Fibroblast of the aortic adventitia (primary cell): ENCODE measurements at regions not wholly inside any gene's neighbourhood (a gene's known extent, or its start where the extent isn't known, plus 50 kb on each side); places are given as distances from the start of the nearest gene placed in this dataset.

Experiments used
- DNase-seq: peaks from one replicate; pipeline ENCODE4 v3.0.0-alpha.2; 2010; ENCODE audit warnings: low read depth
- H3K4me3 ChIP-seq: 2 replicates; pipeline ENCODE4 v1.5.1; 2011; ENCODE audit warnings: low read depth, mild to moderate bottlenecking, control low read depth, low read length, moderate library complexity
- TF ChIP-seq, protein P1 (sequence below): IDR thresholded peaks from 2 replicates; pipeline ENCODE4 v1.5.1; 2011; ENCODE audit warnings: mild to moderate bottlenecking, low read length, control low read depth, inconsistent platforms; ENCODE audit not compliant: insufficient read depth

- TF ChIP-seq, protein P1, sequence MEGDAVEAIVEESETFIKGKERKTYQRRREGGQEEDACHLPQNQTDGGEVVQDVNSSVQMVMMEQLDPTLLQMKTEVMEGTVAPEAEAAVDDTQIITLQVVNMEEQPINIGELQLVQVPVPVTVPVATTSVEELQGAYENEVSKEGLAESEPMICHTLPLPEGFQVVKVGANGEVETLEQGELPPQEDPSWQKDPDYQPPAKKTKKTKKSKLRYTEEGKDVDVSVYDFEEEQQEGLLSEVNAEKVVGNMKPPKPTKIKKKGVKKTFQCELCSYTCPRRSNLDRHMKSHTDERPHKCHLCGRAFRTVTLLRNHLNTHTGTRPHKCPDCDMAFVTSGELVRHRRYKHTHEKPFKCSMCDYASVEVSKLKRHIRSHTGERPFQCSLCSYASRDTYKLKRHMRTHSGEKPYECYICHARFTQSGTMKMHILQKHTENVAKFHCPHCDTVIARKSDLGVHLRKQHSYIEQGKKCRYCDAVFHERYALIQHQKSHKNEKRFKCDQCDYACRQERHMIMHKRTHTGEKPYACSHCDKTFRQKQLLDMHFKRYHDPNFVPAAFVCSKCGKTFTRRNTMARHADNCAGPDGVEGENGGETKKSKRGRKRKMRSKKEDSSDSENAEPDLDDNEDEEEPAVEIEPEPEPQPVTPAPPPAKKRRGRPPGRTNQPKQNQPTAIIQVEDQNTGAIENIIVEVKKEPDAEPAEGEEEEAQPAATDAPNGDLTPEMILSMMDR = no peak
- no peak overlapping the region for H3K4me3 ChIP-seq
- DNase-seq = no peak
Measured at GRCh38 chr5:158468444-158468843, 609.5 kb upstream of the CLINT1 start.

- no peak overlapping the region for H3K4me3 ChIP-seq
- TF ChIP-seq, protein P1 = no peak
Measured at GRCh38 chr5:158466191-158466590, 607.2 kb upstream of the CLINT1 start.

GRCh38 chr5:158465086-158465972, 606.4 kb upstream of the CLINT1 start:
- no peak for DNase-seq

More at GRCh38 chr5:158466191-158466590, 607.2 kb upstream of the CLINT1 start:
- DNase-seq = no peak

DNA sequence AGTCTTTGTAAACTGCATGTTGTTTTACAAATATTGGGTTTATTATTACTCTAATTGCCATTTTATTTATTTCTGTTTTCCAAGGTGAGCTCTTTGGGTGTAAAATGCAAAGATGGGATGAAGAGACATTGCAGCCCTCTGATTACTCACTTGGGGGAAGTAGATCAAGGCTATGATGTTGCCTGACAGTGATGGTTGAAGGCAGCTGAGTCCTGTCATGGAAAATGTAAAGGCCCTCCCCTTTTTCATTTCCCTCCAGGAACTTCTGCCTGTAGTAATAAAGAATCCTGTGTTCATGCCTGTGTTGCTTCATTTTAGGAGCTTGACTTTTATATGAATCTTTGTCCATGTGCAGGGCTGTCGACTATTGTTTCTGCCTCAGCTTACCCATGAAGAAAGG, 605.4 kb upstream of the CLINT1 start:
- DNase-seq = no peak
- TF ChIP-seq, protein P1 = no peak

More at GRCh38 chr5:158465086-158465972, 606.4 kb upstream of the CLINT1 start:
- no peak overlapping the region for H3K4me3 ChIP-seq
- TF ChIP-seq, protein P1 = no peak

DNA sequence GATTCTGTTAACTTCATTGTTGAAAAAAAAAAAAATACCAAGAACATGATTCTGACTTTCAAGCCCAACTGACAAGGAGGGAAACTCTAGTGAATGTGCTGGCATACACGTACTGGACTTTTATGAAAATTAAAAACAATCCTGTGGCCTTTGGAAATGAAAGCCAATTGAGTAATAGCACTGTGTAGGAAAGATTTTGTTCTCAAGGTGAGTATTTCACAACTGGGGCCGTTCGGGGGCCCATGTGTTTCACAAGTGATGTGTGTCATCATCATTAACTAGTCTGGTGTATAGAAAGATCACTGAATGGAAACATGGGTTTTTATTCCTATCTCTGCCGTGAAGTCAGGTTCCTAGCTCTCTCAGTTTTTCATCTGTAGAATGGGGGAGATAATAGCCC, 605.0 kb upstream of the CLINT1 start:
- TF ChIP-seq, protein P1 = no peak
- peak; percentile 76 for DNase-seq
- H3K4me3 ChIP-seq = no peak overlapping the region

More for the DNA sequence above, 605.4 kb upstream of the CLINT1 start:
- H3K4me3 ChIP-seq = no peak overlapping the region

GRCh38 chr5:158463188-158463587, 604.2 kb upstream of the CLINT1 start:
- TF ChIP-seq, protein P1 = no peak
- DNase-seq = no peak
- H3K4me3 ChIP-seq = no peak overlapping the region
